ENCODE measurements at regions not wholly inside any gene's neighbourhood (a gene's known extent, or its start where the extent isn't known, plus 50 kb on each side); places are given as distances from the start of the nearest gene placed in this dataset.
"Not testable (repeated sequence)": the region's sequence is repeated elsewhere in the genome, so short reads cannot be mapped to it uniquely, and the experiment has no call there.

GRCh38 chrX:3830020-3830419 lies 116.6 kb upstream of the PRKX start:
- TF ChIP-seq MYC (IDR thresholded peaks at IDR 0.05; ENCODE audit: low read depth, low read length); CTCF (IDR thresholded peaks at IDR 0.05; ENCODE audit: low read depth, low read length); POLR2A (IDR thresholded peaks at IDR 0.05; ENCODE audit: extremely low read depth, insufficient read length); MAX (IDR thresholded peaks at IDR 0.05; ENCODE audit: low read depth, low read length): not testable (repeated sequence)
